ENCODE measurements at regions not wholly inside any gene's neighbourhood (a gene's known extent, or its start where the extent isn't known, plus 50 kb on each side); places are given as distances from the start of the nearest gene placed in this dataset.

- TF ChIP-seq POLR2AphosphoS5 (IDR thresholded peaks at IDR 0.05; ENCODE audit: low read depth, low read length) = no peak
- TF ChIP-seq TAF1 (IDR thresholded peaks at IDR 0.05; ENCODE audit: borderline replicate concordance, insufficient read depth, low read length) = no peak
Observed at GRCh38 chr14:104314251-104314941, 176.0 kb downstream of the KIF26A start.
